ENCODE measurements at regions not wholly inside any gene's neighbourhood (a gene's known extent, or its start where the extent isn't known, plus 50 kb on each side); places are given as distances from the start of the nearest gene placed in this dataset.

GRCh38 chr4:136571315-136571714, 961.0 kb downstream of the PCDH18 start:
- H3K27me3 ChIP-seq, result no peaks in the 10 kb centered on the region
- H3K36me3 ChIP-seq, result no peaks in the 10 kb centered on the region
- intact Hi-C loops (cut with DNase I), result no loop called here
- no peak overlapping the region for H3K27ac ChIP-seq
- no peak for DNase-seq (ENCODE audit: extremely low spot score in 2 of 2)
- H3K4me1 ChIP-seq, result no peaks in the 10 kb centered on the region
- TF ChIP-seq CTCF (IDR thresholded peaks at IDR 0.05) (no peak), POLR2A (IDR thresholded peaks at IDR 0.05) (no peak), POLR2AphosphoS5 (IDR thresholded peaks at IDR 0.05; ENCODE audit: insufficient read depth in 1 of 2, low read depth in 1 of 2) (no peak)
- H3K9me3 ChIP-seq, result no peaks in the 10 kb centered on the region
- H3K4me3 ChIP-seq, result no peak overlapping the region

DNA sequence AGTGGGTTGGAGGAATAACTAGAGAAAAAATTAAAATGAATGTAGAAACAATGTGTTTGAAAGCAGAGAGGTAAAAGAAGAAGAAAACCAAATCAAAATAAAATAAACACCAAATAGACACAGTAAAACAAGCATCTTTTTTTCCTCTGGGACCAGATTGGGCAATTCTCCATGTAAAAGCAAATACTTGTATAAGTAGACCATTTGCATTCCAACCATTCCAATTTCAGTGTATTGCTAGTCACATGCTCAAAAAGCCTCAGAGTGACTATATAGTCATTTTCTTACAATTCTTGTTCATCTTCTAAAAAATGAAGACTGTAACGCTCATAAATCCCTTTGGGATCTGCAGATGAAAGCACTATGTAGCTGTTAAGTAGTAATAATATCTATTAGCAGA, 969.5 kb downstream of the PCDH18 start:
- no peak for TF ChIP-seq POLR2A (IDR thresholded peaks at IDR 0.05)
- no peak for TF ChIP-seq POLR2AphosphoS5 (IDR thresholded peaks at IDR 0.05; ENCODE audit: insufficient read depth in 1 of 2, low read depth in 1 of 2)
- no peak for TF ChIP-seq CTCF (IDR thresholded peaks at IDR 0.05)
- H3K4me3 ChIP-seq, result no peak overlapping the region
- no peaks in the 10 kb centered on the region for H3K4me1 ChIP-seq
- no peak for DNase-seq (ENCODE audit: extremely low spot score in 2 of 2)
- H3K9me3 ChIP-seq, result no peaks in the 10 kb centered on the region
- no peak overlapping the region for H3K27ac ChIP-seq
- no peaks in the 10 kb centered on the region for H3K27me3 ChIP-seq
- intact Hi-C loops (cut with DNase I), result no loop called here
- no peaks in the 10 kb centered on the region for H3K36me3 ChIP-seq

DNA sequence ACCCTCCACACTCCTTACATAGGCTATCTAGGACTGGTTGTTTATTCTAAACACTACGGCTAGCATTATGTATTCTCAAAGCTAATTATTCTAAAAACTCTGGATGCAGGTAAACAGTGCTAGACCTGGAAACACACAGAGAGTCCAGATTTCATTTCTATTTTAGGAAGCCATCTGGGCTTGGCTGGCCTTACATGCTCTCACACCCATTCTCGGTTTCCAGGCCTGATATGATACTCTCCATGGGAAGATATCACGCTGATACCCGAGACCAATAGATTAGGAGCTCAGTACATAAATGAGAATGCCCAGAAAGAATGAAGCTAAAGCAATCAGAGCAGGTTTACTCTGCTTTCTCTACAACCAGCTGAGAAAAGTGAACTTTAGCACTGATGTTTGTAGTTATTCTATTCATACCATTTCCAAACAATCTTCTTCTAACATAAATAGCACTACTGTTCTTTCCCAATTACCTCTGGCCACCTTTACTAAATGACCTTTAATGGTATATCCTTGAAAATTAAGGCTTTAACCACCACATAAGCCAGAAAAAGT, 973.3 kb downstream of the PCDH18 start:
- H3K27ac ChIP-seq, result no peak overlapping the region
- no peak overlapping the region for H3K4me3 ChIP-seq
- H3K27me3 ChIP-seq, result no peaks in the 10 kb centered on the region
- H3K9me3 ChIP-seq, result no peaks in the 10 kb centered on the region
- TF ChIP-seq POLR2AphosphoS5 (IDR thresholded peaks at IDR 0.05; ENCODE audit: insufficient read depth in 1 of 2, low read depth in 1 of 2), result no peak
- no peak for TF ChIP-seq CTCF (IDR thresholded peaks at IDR 0.05)
- no peak for TF ChIP-seq POLR2A (IDR thresholded peaks at IDR 0.05)
- no peak for DNase-seq (ENCODE audit: extremely low spot score in 2 of 2)
- no peaks in the 10 kb centered on the region for H3K4me1 ChIP-seq
- H3K36me3 ChIP-seq, result no peaks in the 10 kb centered on the region
- intact Hi-C loops (cut with DNase I), result no loop called here

DNA sequence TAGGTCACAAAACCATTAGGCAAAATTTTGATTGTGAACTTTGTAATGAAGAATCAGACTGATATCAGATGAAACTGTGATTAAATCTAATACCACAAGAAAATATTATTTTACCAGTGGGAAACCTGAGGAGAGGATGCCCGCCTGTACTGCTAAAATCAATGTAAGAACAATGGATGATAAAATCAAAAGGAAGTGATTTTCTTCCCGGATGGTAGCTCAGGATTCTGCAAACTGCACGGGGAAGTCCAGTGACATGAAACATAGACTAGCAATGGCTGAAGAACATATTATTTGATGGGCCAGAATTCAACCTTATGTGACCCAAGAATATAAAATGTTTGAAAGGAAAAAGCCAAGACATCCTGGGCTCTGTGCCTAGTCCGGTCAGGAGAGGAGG, 974.9 kb downstream of the PCDH18 start:
- H3K4me3 ChIP-seq, result no peak overlapping the region
- no peaks in the 10 kb centered on the region for H3K36me3 ChIP-seq
- H3K9me3 ChIP-seq, result no peaks in the 10 kb centered on the region
- no peak for DNase-seq (ENCODE audit: extremely low spot score in 2 of 2)
- TF ChIP-seq CTCF (IDR thresholded peaks at IDR 0.05) (no peak), POLR2AphosphoS5 (IDR thresholded peaks at IDR 0.05; ENCODE audit: insufficient read depth in 1 of 2, low read depth in 1 of 2) (no peak), POLR2A (IDR thresholded peaks at IDR 0.05) (no peak)
- H3K4me1 ChIP-seq, result no peaks in the 10 kb centered on the region
- intact Hi-C loops (cut with DNase I), result no loop called here
- H3K27me3 ChIP-seq, result no peaks in the 10 kb centered on the region
- H3K27ac ChIP-seq, result no peak overlapping the region

- H3K36me3 ChIP-seq, result no peaks in the 10 kb centered on the region
- no peak for DNase-seq (ENCODE audit: extremely low spot score in 2 of 2)
- intact Hi-C loops (cut with DNase I), result no loop called here
- H3K4me3 ChIP-seq, result no peak overlapping the region
- no peaks in the 10 kb centered on the region for H3K27me3 ChIP-seq
- TF ChIP-seq POLR2A (IDR thresholded peaks at IDR 0.05) (no peak), CTCF (IDR thresholded peaks at IDR 0.05) (no peak), POLR2AphosphoS5 (IDR thresholded peaks at IDR 0.05; ENCODE audit: insufficient read depth in 1 of 2, low read depth in 1 of 2) (no peak)
- no peaks in the 10 kb centered on the region for H3K4me1 ChIP-seq
- H3K9me3 ChIP-seq, result no peaks in the 10 kb centered on the region
- H3K27ac ChIP-seq, result no peak overlapping the region
Measured at GRCh38 chr4:136554033-136554432, 978.3 kb downstream of the PCDH18 start.

Measured in vagina (tissue), 2 donors.